Nephron progenitor cell (in vitro differentiated cells): ENCODE measurements at regions not wholly inside any gene's neighbourhood (a gene's known extent, or its start where the extent isn't known, plus 50 kb on each side); places are given as distances from the start of the nearest gene placed in this dataset.

Source experiments
- DNase-seq: peaks from one replicate; pipeline ENCODE4 v3.0.0; 2021
- H3K27ac Mint-ChIP-seq: 2 replicates; pipeline ENCODE4 v1.8.0; 2021; ENCODE audit warnings: mild to moderate bottlenecking, moderate library complexity, mixed read lengths
- H3K27me3 Mint-ChIP-seq: 2 replicates; pipeline ENCODE4 v1.8.0; 2021; ENCODE audit warnings: mild to moderate bottlenecking, low read depth, mixed read lengths; ENCODE audit not compliant: poor library complexity
- H3K36me3 Mint-ChIP-seq: 2 replicates; pipeline ENCODE4 v1.8.0; 2021; ENCODE audit warnings: low read depth, mixed read lengths
- H3K4me1 Mint-ChIP-seq: 2 replicates; pipeline ENCODE4 v1.8.0; 2021; ENCODE audit warnings: mixed read lengths
- H3K4me3 Mint-ChIP-seq: 2 replicates; pipeline ENCODE4 v1.8.0; 2021; ENCODE audit warnings: mild to moderate bottlenecking, moderate library complexity, mixed read lengths
- H3K9me3 Mint-ChIP-seq: 2 replicates; pipeline ENCODE4 v1.8.0; 2021; ENCODE audit warnings: mild to moderate bottlenecking, moderate library complexity, mixed read lengths
- CTCF ChIP-seq: fragments of 200-600 bp; sonication (generic); IDR thresholded peaks from 2 replicates; pipeline ENCODE4 v1.5.0; 2021; ENCODE audit warnings: antibody characterized with exemption

GRCh38 chr16:26680671-26681070, 386.1 kb upstream of the C16orf82 start:
- TF ChIP-seq CTCF = no peak
- no peaks in the 10 kb centered on the region for H3K36me3 Mint-ChIP-seq
- H3K4me1 Mint-ChIP-seq = no peaks in the 10 kb centered on the region
- no peak overlapping the region for H3K4me3 Mint-ChIP-seq
- DNase-seq = no peak
- H3K9me3 Mint-ChIP-seq = no peaks in the 10 kb centered on the region
- H3K27ac Mint-ChIP-seq = peak overlapping the region; percentile 71
- peaks cover 13% of the 10 kb centered on the region for H3K27me3 Mint-ChIP-seq

- Mint-ChIP-seq H3K9me3 (peaks cover 12% of the 10 kb centered on the region), H3K27ac (peak overlapping the region; percentile 76)
- no peak for DNase-seq
These were observed 378.6 kb upstream of the C16orf82 start for GRCh38 chr16:26688105-26688504.

GRCh38 chr16:26688699-26689098, 378.0 kb upstream of the C16orf82 start:
- H3K9me3 Mint-ChIP-seq = peaks cover 12% of the 10 kb centered on the region
- peak overlapping the region; percentile 97 for H3K27ac Mint-ChIP-seq
- DNase-seq = no peak
- no peak for TF ChIP-seq CTCF
- H3K27me3 Mint-ChIP-seq = peaks cover 4% of the 10 kb centered on the region
- peaks cover 3% of the 10 kb centered on the region for H3K36me3 Mint-ChIP-seq
- H3K4me1 Mint-ChIP-seq = peaks cover 39% of the 10 kb centered on the region
- no peak overlapping the region for H3K4me3 Mint-ChIP-seq

More at GRCh38 chr16:26688105-26688504, 378.6 kb upstream of the C16orf82 start:
- TF ChIP-seq CTCF = no peak
- H3K36me3 Mint-ChIP-seq = peaks cover 3% of the 10 kb centered on the region
- peaks cover 39% of the 10 kb centered on the region for H3K4me1 Mint-ChIP-seq
- peaks cover 4% of the 10 kb centered on the region for H3K27me3 Mint-ChIP-seq
- peak overlapping the region; percentile 11 for H3K4me3 Mint-ChIP-seq

GRCh38 chr16:26692658-26693057, 374.1 kb upstream of the C16orf82 start:
- DNase-seq = no peak
- Mint-ChIP-seq H3K27me3 (peaks cover 9% of the 10 kb centered on the region), H3K4me1 (peaks cover 37% of the 10 kb centered on the region), H3K9me3 (peaks cover 6% of the 10 kb centered on the region), H3K4me3 (no peak overlapping the region), H3K27ac (no peak overlapping the region), H3K36me3 (no peaks in the 10 kb centered on the region)
- TF ChIP-seq CTCF = no peak

GRCh38 chr16:26697807-26698206, 368.9 kb upstream of the C16orf82 start:
- Mint-ChIP-seq H3K9me3 (peaks cover 35% of the 10 kb centered on the region), H3K4me1 (peaks cover 10% of the 10 kb centered on the region), H3K27me3 (peaks cover 15% of the 10 kb centered on the region), H3K27ac (no peak overlapping the region), H3K4me3 (no peak overlapping the region), H3K36me3 (peaks cover 8% of the 10 kb centered on the region)
- no peak for DNase-seq
- no peak for TF ChIP-seq CTCF

- peaks cover 8% of the 10 kb centered on the region for H3K36me3 Mint-ChIP-seq
- no peak overlapping the region for H3K27ac Mint-ChIP-seq
- TF ChIP-seq CTCF = no peak
- peaks cover 11% of the 10 kb centered on the region for H3K27me3 Mint-ChIP-seq
- no peak overlapping the region for H3K4me3 Mint-ChIP-seq
- H3K4me1 Mint-ChIP-seq = peaks cover 10% of the 10 kb centered on the region
- peaks cover 35% of the 10 kb centered on the region for H3K9me3 Mint-ChIP-seq
- DNase-seq = no peak
These were observed 366.5 kb upstream of the C16orf82 start for GRCh38 chr16:26700250-26700649.
